Ovary (tissue), 3 donors: ENCODE measurements at regions not wholly inside any gene's neighbourhood (a gene's known extent, or its start where the extent isn't known, plus 50 kb on each side); places are given as distances from the start of the nearest gene placed in this dataset.

Source experiments
- EP300 ChIP-seq: sonication (generic); formaldehyde crosslinking; IDR thresholded peaks from one replicate; pipeline ENCODE4 v1.6.1; 2017; ENCODE audit warnings: antibody characterized with exemption
- POLR2A ChIP-seq: fragments of 450-650 bp; IDR thresholded peaks from one replicate; pipeline ENCODE4 v1.6.1; 2017; ENCODE audit warnings: antibody characterized with exemption, mild to moderate bottlenecking, moderate library complexity
- TF ChIP-seq, protein P1 (sequence below), 3 donors: fragments of 450-650 bp in 2 of 3; fragments of 200-600 bp in 1 of 3; IDR thresholded peaks; one replicate each; pipeline versions ENCODE4 v1.5.1 to v1.8.0; 2016 to 2022; ENCODE audit warnings: antibody characterized with exemption in 3 of 3, mild to moderate bottlenecking in 1 of 3
- donor health status: DM: no; HTN: no; CAD: no.

- TF ChIP-seq, protein P1, sequence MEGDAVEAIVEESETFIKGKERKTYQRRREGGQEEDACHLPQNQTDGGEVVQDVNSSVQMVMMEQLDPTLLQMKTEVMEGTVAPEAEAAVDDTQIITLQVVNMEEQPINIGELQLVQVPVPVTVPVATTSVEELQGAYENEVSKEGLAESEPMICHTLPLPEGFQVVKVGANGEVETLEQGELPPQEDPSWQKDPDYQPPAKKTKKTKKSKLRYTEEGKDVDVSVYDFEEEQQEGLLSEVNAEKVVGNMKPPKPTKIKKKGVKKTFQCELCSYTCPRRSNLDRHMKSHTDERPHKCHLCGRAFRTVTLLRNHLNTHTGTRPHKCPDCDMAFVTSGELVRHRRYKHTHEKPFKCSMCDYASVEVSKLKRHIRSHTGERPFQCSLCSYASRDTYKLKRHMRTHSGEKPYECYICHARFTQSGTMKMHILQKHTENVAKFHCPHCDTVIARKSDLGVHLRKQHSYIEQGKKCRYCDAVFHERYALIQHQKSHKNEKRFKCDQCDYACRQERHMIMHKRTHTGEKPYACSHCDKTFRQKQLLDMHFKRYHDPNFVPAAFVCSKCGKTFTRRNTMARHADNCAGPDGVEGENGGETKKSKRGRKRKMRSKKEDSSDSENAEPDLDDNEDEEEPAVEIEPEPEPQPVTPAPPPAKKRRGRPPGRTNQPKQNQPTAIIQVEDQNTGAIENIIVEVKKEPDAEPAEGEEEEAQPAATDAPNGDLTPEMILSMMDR (IDR thresholded peaks at IDR 0.05): no peak
- no peak for TF ChIP-seq EP300
- no peak for TF ChIP-seq POLR2A
These were observed 272.5 kb downstream of the NEBL start for GRCh38 chr10:20624642-20625041.
